HS-27A (cell line): ENCODE measurements at regions not wholly inside any gene's neighbourhood (a gene's known extent, or its start where the extent isn't known, plus 50 kb on each side); places are given as distances from the start of the nearest gene placed in this dataset.
A peak's percentile ranks its signal among the peaks of the same experiment; 100 is the strongest.

Experiments used
- DNase-seq: peaks from one replicate; pipeline ENCODE4 v3.0.0-alpha.2; 2012; ENCODE audit warnings: low read depth, missing footprints

DNA sequence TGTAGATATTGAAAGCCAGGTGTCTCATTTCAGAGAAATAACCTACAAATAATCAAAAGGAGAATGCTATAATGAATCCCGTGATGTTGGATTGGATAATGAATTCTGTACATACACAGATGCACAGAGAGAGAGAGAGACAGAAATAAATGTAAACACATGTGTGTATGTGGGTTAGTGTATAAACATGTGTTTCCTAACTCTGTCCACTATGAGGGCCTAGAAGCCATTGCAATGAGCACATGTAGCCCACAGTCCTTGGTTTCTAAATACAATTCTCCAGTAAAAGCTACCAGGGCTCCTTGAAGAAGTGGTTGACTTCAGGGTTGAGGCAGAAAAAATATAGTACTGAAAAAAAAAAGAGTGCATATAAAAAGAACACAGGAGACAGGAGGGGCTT, 109.5 kb downstream of the INHBB start:
- no peak for DNase-seq

GRCh38 chr2:120456867-120457266, 110.9 kb downstream of the INHBB start:
- DNase-seq = no peak

DNA sequence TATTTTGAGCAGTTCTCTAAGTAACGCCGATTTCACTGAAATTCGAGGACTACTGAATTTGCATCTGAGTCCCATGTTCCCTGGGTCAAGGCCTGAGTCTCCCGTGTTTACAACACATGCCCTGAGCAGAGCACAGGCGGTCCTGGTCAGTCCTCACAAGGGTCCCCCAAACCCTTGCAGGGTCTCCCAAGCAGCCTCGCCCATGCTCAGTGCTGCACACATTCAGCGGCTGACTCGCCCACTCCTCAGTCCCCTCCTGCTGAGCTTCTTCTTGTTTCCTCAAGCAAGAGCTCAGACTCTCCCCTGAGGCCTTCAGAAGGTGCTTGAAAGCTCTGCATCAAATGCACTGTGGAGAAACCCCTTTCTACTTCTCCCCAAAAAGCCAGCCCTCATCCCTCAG, 114.6 kb downstream of the INHBB start:
- DNase-seq = no peak

- DNase-seq = no peak
These were observed 115.2 kb downstream of the INHBB start for GRCh38 chr2:120461092-120461491.

DNA sequence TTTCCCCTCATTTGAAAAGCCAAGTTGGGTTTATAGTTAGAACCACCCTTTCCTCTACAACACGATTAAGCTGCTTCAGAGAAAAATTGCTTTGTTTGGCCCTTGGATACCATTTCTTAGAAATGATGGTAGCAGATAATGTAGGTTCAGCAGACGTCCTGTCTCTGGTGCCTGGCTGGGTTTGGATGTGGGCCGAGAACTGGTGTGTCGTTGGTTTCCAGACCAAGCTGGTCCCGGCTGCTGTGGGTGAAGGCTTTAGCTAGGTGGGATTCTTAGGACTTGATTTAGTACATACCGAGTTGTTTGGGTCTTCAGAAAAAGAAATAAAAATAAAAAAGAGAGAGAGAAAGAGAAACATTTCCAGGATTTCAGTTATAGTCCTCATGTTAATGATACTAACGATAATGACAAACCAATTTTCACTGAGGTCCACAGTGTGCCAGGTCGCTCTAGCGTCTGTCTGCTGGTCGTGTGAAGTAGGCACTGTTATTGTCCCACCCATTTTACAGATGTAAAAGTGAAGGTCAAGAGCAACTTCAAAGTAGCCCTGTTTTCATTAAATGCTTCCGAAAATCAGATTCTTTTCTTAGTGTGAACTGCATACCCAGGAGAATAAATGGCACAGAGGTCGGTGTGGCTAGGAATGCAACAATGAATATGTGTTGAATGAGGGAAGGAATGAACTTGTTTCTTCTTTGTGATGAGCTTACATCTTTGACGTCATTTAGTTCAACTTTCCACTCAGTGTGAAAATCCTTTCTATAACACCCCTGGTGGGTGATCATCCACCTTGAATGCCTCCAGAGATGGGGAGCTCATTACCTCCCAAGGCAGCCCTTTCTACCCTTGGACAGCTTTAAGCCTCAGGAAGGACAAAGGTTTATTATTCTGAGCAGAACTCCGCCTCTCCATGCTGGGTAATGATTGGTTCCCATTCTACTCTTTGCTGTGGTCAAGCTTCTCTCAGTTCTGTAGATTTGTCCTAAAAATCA, 115.9 kb downstream of the INHBB start:
- no peak for DNase-seq

DNA sequence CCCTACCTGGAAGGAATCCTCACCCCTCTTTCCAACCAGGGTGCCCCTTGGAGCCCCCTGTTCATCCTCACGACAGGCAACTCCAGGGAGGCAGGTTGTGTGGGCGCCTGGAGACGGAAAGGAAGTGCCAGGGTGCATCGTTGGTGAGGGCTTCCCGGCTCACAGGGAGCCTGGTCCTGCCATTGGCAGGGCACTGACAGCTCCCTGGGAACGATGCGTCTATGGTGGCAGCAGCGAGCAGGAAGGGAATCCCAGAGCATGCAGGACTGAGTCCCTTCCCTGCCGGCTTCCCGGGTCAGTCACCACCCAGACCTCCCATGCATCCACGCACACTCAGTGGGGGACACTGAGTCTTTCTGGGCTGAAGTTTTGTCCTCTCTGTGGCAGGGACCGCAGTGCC, 117.6 kb downstream of the INHBB start:
- DNase-seq = no peak

GRCh38 chr2:120463996-120464395, 118.1 kb downstream of the INHBB start:
- DNase-seq = no peak

- no peak for DNase-seq
These were observed 118.6 kb downstream of the INHBB start for GRCh38 chr2:120464448-120464931.

DNA sequence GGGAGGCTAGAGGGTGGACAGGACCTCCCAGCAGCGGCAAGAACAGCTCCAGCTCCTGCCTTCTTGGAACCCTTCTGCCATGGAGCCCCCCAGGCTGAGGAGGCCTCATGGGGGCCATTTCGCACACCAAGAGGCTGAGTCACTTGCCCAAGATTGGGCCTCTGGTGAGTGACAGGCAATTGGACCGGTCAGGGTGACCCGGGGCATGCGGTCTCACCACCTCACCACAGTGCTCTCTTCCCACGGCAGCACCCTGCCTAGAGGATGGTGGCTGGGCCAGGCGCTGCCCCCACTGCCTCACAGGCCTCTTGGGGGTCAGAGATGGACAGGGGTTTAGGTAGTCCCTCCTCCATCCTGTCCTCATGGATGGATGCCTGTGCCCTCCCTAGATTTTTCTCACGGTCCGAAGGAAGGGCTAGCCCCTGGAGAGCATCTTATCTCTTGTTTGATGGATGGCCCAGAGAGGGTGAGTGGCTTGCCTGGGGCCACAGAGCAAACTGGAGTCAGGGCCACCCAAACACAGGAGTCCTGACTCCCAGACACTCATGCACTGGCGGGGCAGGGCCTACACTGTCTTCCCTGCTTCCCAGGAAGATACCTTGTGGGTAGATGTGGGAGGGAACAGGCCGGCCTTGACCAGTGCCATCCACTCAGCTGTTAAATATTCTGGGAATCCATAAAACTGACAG, 119.2 kb downstream of the INHBB start:
- no peak for DNase-seq

DNA sequence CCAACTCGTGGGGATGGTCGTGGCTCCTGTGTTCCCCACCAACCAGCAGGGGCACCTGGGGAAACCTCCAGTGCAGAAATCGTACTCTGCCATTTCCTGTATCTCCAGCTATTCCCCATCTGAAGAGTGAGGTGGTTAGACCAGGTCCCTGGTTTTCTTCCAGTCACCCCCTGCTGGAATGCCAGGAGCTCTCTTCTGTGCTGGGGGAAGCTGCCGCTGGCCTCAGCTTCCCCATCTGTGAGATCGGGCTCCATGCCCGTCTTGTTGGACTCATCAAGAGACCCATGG, 119.7 kb downstream of the INHBB start:
- no peak for DNase-seq

GRCh38 chr2:120465989-120466703, 120.2 kb downstream of the INHBB start:
- DNase-seq = no peak

GRCh38 chr2:120466704-120467054, 120.7 kb downstream of the INHBB start:
- DNase-seq = no peak

GRCh38 chr2:120468136-120468535, 122.2 kb downstream of the INHBB start:
- no peak for DNase-seq

DNA sequence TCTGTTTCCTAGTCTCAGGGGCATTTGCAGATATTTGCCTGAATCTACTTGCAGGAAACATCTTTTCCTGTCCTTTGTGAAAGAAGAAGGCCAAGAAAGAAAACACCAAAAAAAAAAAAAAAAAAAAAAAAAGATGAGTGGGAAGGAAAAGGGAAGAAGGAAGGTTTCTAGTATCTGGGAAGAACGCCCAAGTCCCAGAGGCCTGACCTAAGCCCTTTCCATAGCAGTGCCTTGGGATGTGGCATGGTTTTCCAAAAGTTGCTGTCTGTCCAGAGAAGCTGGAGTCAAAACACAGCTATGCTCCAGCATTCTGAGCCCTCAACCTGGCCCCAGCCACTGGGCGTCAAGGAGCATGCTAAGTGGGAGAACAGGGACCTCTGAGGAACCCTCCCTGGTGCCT, 123.5 kb downstream of the INHBB start:
- DNase-seq = no peak

DNA sequence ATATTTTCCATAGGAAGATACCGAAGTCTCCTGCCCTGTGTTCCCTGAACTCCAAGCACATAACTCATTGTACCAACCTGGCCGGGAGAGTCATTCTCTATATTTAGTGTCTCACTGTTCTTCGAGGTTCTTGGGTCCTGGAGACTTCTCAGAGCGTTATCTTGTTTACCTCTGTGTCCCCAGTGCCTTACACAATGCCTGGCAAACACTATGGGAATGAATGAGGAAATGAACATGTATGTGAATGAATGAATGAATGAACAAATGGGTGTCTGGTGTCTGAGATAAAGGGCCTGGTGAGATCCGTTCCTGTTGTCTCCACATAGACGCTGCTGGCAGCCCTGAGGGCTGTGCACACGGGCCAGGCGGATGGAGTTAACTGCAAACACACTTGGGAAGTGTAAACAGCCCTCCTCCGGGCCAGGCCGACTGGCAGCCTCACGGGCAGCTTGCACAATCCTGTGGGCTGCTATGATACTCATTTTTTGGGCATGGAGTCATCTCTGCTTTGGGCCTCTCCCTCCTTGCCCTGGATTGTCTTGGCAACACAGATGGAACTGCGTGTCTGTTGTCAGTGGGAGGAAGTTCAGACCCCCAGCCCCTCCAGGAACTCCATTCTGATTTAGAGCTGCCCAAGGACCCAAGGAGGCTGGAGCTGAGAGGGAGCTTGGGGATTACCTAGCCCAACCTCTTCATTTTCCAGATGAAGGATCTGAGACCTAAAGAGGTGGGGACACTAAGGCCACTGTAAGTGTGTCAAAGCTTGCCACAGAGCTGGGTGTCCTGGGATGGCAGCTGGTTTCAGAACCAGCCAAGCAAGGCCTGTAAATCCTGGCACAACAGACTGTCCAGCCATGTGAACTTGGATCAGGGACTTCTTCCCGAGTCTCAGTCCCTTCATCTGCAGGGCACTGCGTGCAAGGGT, 124.4 kb downstream of the INHBB start:
- peak; percentile 67 for DNase-seq

- no peak for DNase-seq
These were observed 125.2 kb downstream of the INHBB start for GRCh38 chr2:120471166-120471565.

GRCh38 chr2:120472031-120472430, 126.1 kb downstream of the INHBB start:
- no peak for DNase-seq

- no peak for DNase-seq
These were observed 127.0 kb downstream of the INHBB start for GRCh38 chr2:120472891-120473309.

GRCh38 chr2:120473522-120474271, 127.8 kb downstream of the INHBB start:
- no peak for DNase-seq

DNA sequence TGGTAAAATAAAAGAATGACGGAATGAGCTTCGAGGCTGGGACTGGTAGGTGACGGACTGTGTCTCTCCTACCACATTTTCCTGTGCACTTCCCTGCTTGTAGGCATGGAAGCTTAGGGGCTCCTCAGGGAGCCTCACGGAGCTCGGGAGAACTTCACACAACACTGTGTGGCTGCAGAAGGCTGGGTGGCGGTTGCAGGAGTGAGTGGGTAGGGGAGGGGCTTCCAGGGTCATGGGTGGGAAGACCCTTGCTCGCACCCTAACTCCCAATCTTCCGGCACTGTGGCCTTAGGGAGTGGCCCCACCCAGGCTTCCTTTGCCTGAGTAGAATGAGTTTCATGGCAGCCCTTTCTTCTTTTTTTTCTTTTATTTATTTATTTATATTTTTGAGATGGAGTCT, 128.6 kb downstream of the INHBB start:
- DNase-seq = no peak

GRCh38 chr2:120476141-120476540, 130.2 kb downstream of the INHBB start:
- DNase-seq = no peak
